ENCODE measurements at regions not wholly inside any gene's neighbourhood (a gene's known extent, or its start where the extent isn't known, plus 50 kb on each side); places are given as distances from the start of the nearest gene placed in this dataset.

GRCh38 chrX:146186540-146186939, 368.9 kb downstream of the SLITRK2 start:
- no peaks in the 10 kb centered on the region for H4K20me1 ChIP-seq (replicated peaks in 1 of 2; ENCODE audit: control insufficient read depth in 1 of 2, insufficient read depth in 2 of 2, low read length in 2 of 2)
- no peak overlapping the region for H3K9ac ChIP-seq (replicated peaks in 1 of 4; ENCODE audit: extremely low read depth in 1 of 4, low read depth in 3 of 4, low read length in 3 of 4)
- no peak overlapping the region for H3K27ac ChIP-seq (ENCODE audit: low read depth, low read length)
- no peak overlapping the region for H4K91ac ChIP-seq (replicated peaks; ENCODE audit: insufficient read length, low read length)
- ChIA-PET CTCF (ENCODE audit: partially characterized antibody) (no interaction called here), POLR2A (ENCODE audit: partially characterized antibody) (no interaction called here)
- no peak overlapping the region for H3K56ac ChIP-seq (replicated peaks; ENCODE audit: insufficient read length, low read depth, low read length)
- WGBS, 2 experiments (ENCODE audit: extremely low coverage in 1 of 2, insufficient coverage in 1 of 2, insufficient read length in 1 of 2, insufficient replicate concordance in 2 of 2, low coverage in 1 of 2, low lambda C conversion rate in 2 of 2, missing lambda C conversion rate in 1 of 2), result 93% methylated on average over 5 of the region's 5 CpGs; no CpG with 5 or more reads in 1 of the 2 experiments
- TF ChIP-seq KDM5A (IDR thresholded peaks at IDR 0.05; ENCODE audit: low read length), result no peak
- no peak for TF ChIP-seq JUND (IDR thresholded peaks at IDR 0.05; ENCODE audit: low read length)
- TF ChIP-seq CBX8 (IDR thresholded peaks at IDR 0.05; ENCODE audit: borderline replicate concordance, low read depth, low read length), result no peak
- TF ChIP-seq JUN (IDR thresholded peaks at IDR 0.05; ENCODE audit: low read depth, low read length), result no peak
- TF ChIP-seq YY1 (IDR thresholded peaks at IDR 0.05; ENCODE audit: low read depth, low read length), result no peak
- no peak overlapping the region for H3K14ac ChIP-seq (ENCODE audit: insufficient read length)
- no peak for FAIRE-seq
- no peak overlapping the region for H3K4me3 ChIP-seq (ENCODE audit: extremely low read depth in 1 of 4, insufficient read depth in 2 of 4, low read depth in 3 of 4, low read length in 4 of 4)
- no peak overlapping the region for H4K5ac ChIP-seq (ENCODE audit: insufficient read length, low read depth, low read length)
- H2BK12ac ChIP-seq (ENCODE audit: low read depth, low read length), result no peak overlapping the region
- no peak overlapping the region for H3K4ac ChIP-seq (replicated peaks; ENCODE audit: insufficient read length, low read depth, low read length)
- H2BK5ac ChIP-seq (ENCODE audit: low read depth, low read length), result no peak overlapping the region
- no peaks in the 10 kb centered on the region for H3K79me1 ChIP-seq (ENCODE audit: low read depth, low read length)
- no peaks in the 10 kb centered on the region for H3K36me3 ChIP-seq (ENCODE audit: control insufficient read depth in 2 of 4, insufficient read depth in 4 of 4, low read length in 3 of 4)
- DNase-seq (ENCODE audit: low read depth in 1 of 2, low spot score in 2 of 2), result no peak
- no peaks in the 10 kb centered on the region for H3K9me3 ChIP-seq (ENCODE audit: insufficient read depth in 2 of 2, low read depth in 1 of 2, low read length in 1 of 2)
- H3K27me3 ChIP-seq (replicated peaks in 1 of 4; ENCODE audit: control insufficient read depth in 3 of 4, extremely low read depth in 1 of 4, insufficient read depth in 3 of 4, low read length in 3 of 4), result no peaks in the 10 kb centered on the region
- H3K79me2 ChIP-seq (ENCODE audit: control insufficient read depth in 1 of 2, insufficient read depth in 2 of 2, low read length in 2 of 2), result no peaks in the 10 kb centered on the region
- H4K8ac ChIP-seq (ENCODE audit: extremely low read depth, insufficient read depth, low read length), result no peak overlapping the region
- H2AFZ ChIP-seq (ENCODE audit: low read length), result no peak overlapping the region
- H3K23me2 ChIP-seq (ENCODE audit: low read depth, low read length), result no peaks in the 10 kb centered on the region
- H2BK120ac ChIP-seq (replicated peaks; ENCODE audit: low read depth, low read length), result no peak overlapping the region
- no peak overlapping the region for H2BK20ac ChIP-seq (ENCODE audit: low read length)
- no peak overlapping the region for H3K23ac ChIP-seq (ENCODE audit: insufficient read length)
- H2AK5ac ChIP-seq (ENCODE audit: low read depth, low read length), result no peak overlapping the region
- no peak overlapping the region for H3K18ac ChIP-seq (ENCODE audit: extremely low read depth, low read length)
- H3K4me2 ChIP-seq (ENCODE audit: insufficient read depth in 1 of 2, low read depth in 2 of 2, low read length in 2 of 2), result no peak overlapping the region
- H3K4me1 ChIP-seq (replicated peaks in 1 of 4; ENCODE audit: control insufficient read depth in 3 of 4, insufficient read depth in 4 of 4, low read length in 3 of 4), result no peaks in the 10 kb centered on the region
- no peak overlapping the region for H2BK15ac ChIP-seq (ENCODE audit: low read length)
